Left ventricle myocardium inferior (tissue), 1 donor: ENCODE measurements at regions not wholly inside any gene's neighbourhood (a gene's known extent, or its start where the extent isn't known, plus 50 kb on each side); places are given as distances from the start of the nearest gene placed in this dataset.

ENCODE experiments used
- DNase-seq: peaks from one replicate; pipeline ENCODE4 v3.0.0-alpha.2; 2020
- H3K27ac ChIP-seq: fragments of 200-600 bp; replicated peaks from 2 replicates; pipeline ENCODE4 v1.8.0; 2021
- H3K27me3 ChIP-seq: fragments of 200-600 bp; 2 replicates; pipeline ENCODE4 v1.8.0; 2021; ENCODE audit warnings: low read depth
- H3K36me3 ChIP-seq: fragments of 200-600 bp; 2 replicates; pipeline ENCODE4 v1.8.0; 2021
- H3K4me1 ChIP-seq: fragments of 200-600 bp; 2 replicates; pipeline ENCODE4 v1.8.0; 2021
- H3K4me3 ChIP-seq: fragments of 200-600 bp; 2 replicates; pipeline ENCODE4 v1.8.0; 2021; ENCODE audit warnings: mild to moderate bottlenecking, moderate library complexity
- H3K9me3 ChIP-seq: fragments of 200-600 bp; replicated peaks from 2 replicates; pipeline ENCODE4 v1.8.0; 2021
- CTCF ChIP-seq: fragments of 200-600 bp; IDR thresholded peaks from 2 replicates; pipeline ENCODE4 v1.8.0; 2021; ENCODE audit warnings: antibody characterized with exemption, mild to moderate bottlenecking, borderline replicate concordance
- intact Hi-C: fragments of 100-400 bp; cut with micrococcal nuclease; formaldehyde crosslinking; loops from one replicate; pipeline ENCODE4 v1.11.0; 2022
- donor health status: DM: no; HTN: yes; CAD: no; lungs with severe emphysema.

- Histone ChIP-seq H3K27me3 (peaks cover 13% of the 10 kb centered on the region), H3K36me3 (no peaks in the 10 kb centered on the region), H3K4me3 (no peak overlapping the region), H3K27ac (no peak overlapping the region), H3K4me1 (peaks cover 8% of the 10 kb centered on the region), H3K9me3 (no peaks in the 10 kb centered on the region)
- TF ChIP-seq CTCF: peak; percentile 87
- DNase-seq: peak; percentile 45
- intact Hi-C loops: no loop called here
Measured at GRCh38 chr6:159104163-159104925, 59.6 kb upstream of the TAGAP start.

GRCh38 chr6:159103396-159104162 is 58.8 kb upstream of the TAGAP start:
- intact Hi-C loops: no loop called here
- Histone ChIP-seq H3K27ac (no peak overlapping the region), H3K9me3 (no peaks in the 10 kb centered on the region), H3K4me3 (no peak overlapping the region), H3K27me3 (peaks cover 13% of the 10 kb centered on the region), H3K36me3 (no peaks in the 10 kb centered on the region), H3K4me1 (peaks cover 8% of the 10 kb centered on the region)
- TF ChIP-seq CTCF: no peak
- DNase-seq: no peak

- no peak overlapping the region for H3K4me3 ChIP-seq
- no peaks in the 10 kb centered on the region for H3K9me3 ChIP-seq
- intact Hi-C loops: no loop called here
- H3K27ac ChIP-seq: no peak overlapping the region
- peaks cover 13% of the 10 kb centered on the region for H3K27me3 ChIP-seq
- peaks cover 8% of the 10 kb centered on the region for H3K4me1 ChIP-seq
- H3K36me3 ChIP-seq: no peaks in the 10 kb centered on the region
- no peak for DNase-seq
- no peak for TF ChIP-seq CTCF
Measured at GRCh38 chr6:159102373-159103160, 57.8 kb upstream of the TAGAP start.

GRCh38 chr6:159101656-159102055 is 56.9 kb upstream of the TAGAP start:
- intact Hi-C loops: no loop called here
- no peak for DNase-seq
- no peaks in the 10 kb centered on the region for H3K9me3 ChIP-seq
- TF ChIP-seq CTCF: no peak
- no peaks in the 10 kb centered on the region for H3K36me3 ChIP-seq
- H3K27me3 ChIP-seq: peaks cover 13% of the 10 kb centered on the region
- H3K4me3 ChIP-seq: no peak overlapping the region
- H3K4me1 ChIP-seq: peaks cover 3% of the 10 kb centered on the region
- H3K27ac ChIP-seq: no peak overlapping the region

- H3K9me3 ChIP-seq: no peaks in the 10 kb centered on the region
- intact Hi-C loops: no loop called here
- TF ChIP-seq CTCF: no peak
- H3K27me3 ChIP-seq: peaks cover 13% of the 10 kb centered on the region
- no peaks in the 10 kb centered on the region for H3K4me1 ChIP-seq
- no peak overlapping the region for H3K27ac ChIP-seq
- H3K36me3 ChIP-seq: no peaks in the 10 kb centered on the region
- H3K4me3 ChIP-seq: no peak overlapping the region
- no peak for DNase-seq
Measured at GRCh38 chr6:159100395-159101182, 55.8 kb upstream of the TAGAP start.
